Activated T-helper 1 cell treated with anti-CD3 and anti-CD28 coated beads, Interleukin-12 subunit alpha, Interleukin-12 subunit beta, Interleukin-2, Interleukin-4 antibody, amounts not matched to agents 30 ng/mL and 10 ng/mL and 1 ng/mL, durations not matched to agents 14 hours and 24 hours and 36 hours (primary cell): ENCODE measurements at regions not wholly inside any gene's neighbourhood (a gene's known extent, or its start where the extent isn't known, plus 50 kb on each side); places are given as distances from the start of the nearest gene placed in this dataset.

Experiments used
- DNase-seq: peaks from one replicate; pipeline ENCODE4 v3.0.0; 2021; ENCODE audit warnings: low spot score
- H3K27ac Mint-ChIP-seq: one replicate; pipeline ENCODE4 v1.8.0; 2021; ENCODE audit warnings: mild to moderate bottlenecking, mixed read lengths
- H3K27me3 Mint-ChIP-seq: one replicate; pipeline ENCODE4 v1.8.0; 2022; ENCODE audit warnings: mild to moderate bottlenecking, moderate library complexity, mixed read lengths; ENCODE audit not compliant: insufficient read depth
- H3K36me3 Mint-ChIP-seq: one replicate; pipeline ENCODE4 v1.8.0; 2021; ENCODE audit warnings: low read depth, mixed read lengths
- H3K4me1 Mint-ChIP-seq: one replicate; pipeline ENCODE4 v1.8.0; 2021; ENCODE audit warnings: low read depth, mixed read lengths
- H3K4me3 Mint-ChIP-seq: one replicate; pipeline ENCODE4 v1.8.0; 2021; ENCODE audit warnings: mild to moderate bottlenecking, moderate library complexity, mixed read lengths
- H3K9me3 Mint-ChIP-seq: one replicate; pipeline ENCODE4 v1.8.0; 2021; ENCODE audit warnings: mixed read lengths
- intact Hi-C: fragments of 100-400 bp; cut with micrococcal nuclease; formaldehyde crosslinking; loops from one replicate; pipeline ENCODE4 v1.15.1; 2024

DNA sequence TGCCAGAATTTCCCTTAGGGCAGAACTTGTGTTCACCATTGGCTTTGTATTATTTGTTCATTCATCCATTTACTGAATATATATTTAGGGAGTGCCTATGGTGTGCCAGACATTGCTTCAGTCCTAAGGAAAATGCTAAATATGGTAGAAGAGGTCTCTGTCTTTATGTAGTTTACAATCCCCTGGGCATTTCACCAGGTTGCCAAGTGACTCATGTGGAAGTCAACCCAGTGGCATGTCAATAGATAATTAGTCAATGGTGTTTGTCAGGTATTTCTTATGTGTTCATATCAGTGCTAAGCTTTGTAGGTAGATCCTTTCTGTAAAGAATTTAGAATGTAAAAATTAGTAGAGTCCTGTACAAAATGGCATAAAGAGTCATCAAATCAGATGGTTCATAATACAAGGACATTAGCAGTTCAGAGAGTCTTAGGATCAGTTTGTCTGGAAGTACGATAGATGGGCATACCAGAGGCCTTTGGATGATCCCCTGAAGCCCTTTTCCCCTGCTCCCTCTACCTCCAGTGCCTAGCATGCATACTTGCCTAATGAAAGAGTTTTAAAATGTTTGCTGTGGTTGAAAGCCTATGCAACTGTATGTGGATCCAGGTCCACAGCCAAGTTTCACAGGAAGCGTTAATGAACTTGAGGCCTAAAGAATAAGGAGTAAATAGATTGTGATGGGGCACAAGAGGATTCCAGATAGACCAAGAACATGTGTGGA is 58.5 kb upstream of the SESN3 start:
- Mint-ChIP-seq H3K36me3 (no peaks in the 10 kb centered on the region), H3K9me3 (no peaks in the 10 kb centered on the region), H3K4me1 (peaks cover under 1% of the 10 kb centered on the region), H3K27me3 (peaks cover 6% of the 10 kb centered on the region), H3K27ac (no peak overlapping the region), H3K4me3 (no peak overlapping the region)
- no peak for DNase-seq
- intact Hi-C loops: no loop called here

DNA sequence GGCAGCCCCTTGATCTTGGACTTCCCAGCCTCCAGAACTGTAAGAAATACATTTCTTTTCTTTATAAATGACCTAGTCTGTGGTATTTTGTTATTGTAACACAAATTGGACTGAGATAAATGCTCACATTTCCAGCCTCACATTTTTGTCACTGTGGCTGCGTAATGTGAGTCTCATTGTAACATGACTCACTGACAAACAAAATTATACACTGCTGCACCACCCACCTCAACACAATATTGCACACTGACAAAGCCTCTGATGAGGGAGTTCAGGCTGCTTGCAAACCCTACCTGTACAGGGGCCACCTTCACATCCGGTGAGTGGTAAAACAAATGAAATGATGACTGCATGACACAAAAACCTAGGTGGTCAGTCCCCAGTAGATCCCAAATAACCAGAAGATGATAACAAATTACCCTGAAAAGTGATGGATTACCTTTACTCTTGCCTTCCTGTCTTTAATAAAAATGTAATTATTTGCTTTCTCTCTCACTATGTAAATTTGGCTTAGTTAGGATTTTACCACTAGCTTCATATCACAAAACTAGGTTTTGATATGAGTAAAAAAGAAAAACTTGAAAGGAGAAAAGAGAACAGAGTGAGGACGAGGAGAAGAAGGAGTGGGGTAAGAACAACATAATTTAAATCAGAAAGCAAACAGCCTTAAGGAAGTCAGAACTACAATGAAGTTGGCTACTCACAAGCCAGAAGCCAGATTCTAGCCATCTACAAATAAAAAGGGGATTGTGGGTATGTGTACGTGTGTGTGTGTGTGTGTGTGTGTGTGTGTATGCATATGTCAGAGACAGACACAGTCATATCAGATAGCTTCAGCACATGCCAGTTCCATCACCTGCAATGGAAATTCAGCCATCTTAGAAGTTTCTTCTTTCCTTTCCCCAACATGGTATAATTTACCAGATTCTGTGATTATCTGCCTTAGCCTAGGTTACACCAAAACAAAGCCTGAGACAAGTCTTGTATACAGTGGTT is 53.4 kb upstream of the SESN3 start:
- peaks cover 7% of the 10 kb centered on the region for H3K4me1 Mint-ChIP-seq
- no peak overlapping the region for H3K27ac Mint-ChIP-seq
- DNase-seq: no peak
- H3K36me3 Mint-ChIP-seq: no peaks in the 10 kb centered on the region
- H3K9me3 Mint-ChIP-seq: no peaks in the 10 kb centered on the region
- peaks cover under 1% of the 10 kb centered on the region for H3K27me3 Mint-ChIP-seq
- no peak overlapping the region for H3K4me3 Mint-ChIP-seq
- intact Hi-C loops: no loop called here

DNA sequence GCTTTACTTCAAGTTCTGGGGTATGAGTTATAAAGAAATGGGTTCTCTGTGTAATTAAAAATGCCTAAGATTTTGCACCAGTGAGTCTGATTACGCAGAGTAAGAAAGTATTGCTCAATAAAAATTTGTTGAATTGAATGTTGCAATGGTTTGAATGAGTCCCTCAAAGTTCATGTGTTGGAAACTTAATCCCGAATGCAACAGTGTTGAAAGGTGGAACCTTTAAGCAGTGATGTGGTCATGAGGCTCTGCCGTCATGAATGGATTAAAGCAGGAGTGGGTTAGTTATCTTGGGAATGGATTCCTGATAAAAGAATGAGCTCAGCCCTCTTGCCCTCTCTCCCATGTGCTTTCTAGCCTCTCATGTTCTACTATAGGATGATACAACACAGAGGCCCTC is 52.6 kb upstream of the SESN3 start:
- intact Hi-C loops: no loop called here
- peaks cover 7% of the 10 kb centered on the region for H3K4me1 Mint-ChIP-seq
- H3K27ac Mint-ChIP-seq: no peak overlapping the region
- no peak overlapping the region for H3K4me3 Mint-ChIP-seq
- H3K9me3 Mint-ChIP-seq: no peaks in the 10 kb centered on the region
- DNase-seq: no peak
- no peaks in the 10 kb centered on the region for H3K27me3 Mint-ChIP-seq
- no peaks in the 10 kb centered on the region for H3K36me3 Mint-ChIP-seq

DNA sequence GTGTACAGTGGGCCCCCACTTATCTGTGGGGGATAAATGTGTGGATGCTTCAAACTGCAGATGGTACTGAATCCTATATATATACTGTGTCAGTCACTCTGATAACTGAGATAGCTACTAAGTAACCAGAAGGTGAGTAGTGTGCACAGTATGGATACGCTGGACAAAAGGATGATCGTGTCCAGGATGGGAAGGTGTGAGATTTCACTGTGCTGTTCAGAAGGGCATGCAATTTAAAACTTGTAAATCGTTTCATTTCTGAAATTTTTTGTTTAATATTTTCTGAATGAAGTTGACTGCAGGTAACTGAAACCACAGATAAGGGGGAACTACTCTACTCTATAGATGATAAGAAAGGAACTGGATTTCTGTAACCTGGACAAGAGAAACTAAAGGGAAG is 52.1 kb upstream of the SESN3 start:
- no peak overlapping the region for H3K27ac Mint-ChIP-seq
- H3K27me3 Mint-ChIP-seq: no peaks in the 10 kb centered on the region
- intact Hi-C loops: no loop called here
- no peaks in the 10 kb centered on the region for H3K36me3 Mint-ChIP-seq
- DNase-seq: no peak
- no peaks in the 10 kb centered on the region for H3K9me3 Mint-ChIP-seq
- no peak overlapping the region for H3K4me3 Mint-ChIP-seq
- peaks cover 7% of the 10 kb centered on the region for H3K4me1 Mint-ChIP-seq

DNA sequence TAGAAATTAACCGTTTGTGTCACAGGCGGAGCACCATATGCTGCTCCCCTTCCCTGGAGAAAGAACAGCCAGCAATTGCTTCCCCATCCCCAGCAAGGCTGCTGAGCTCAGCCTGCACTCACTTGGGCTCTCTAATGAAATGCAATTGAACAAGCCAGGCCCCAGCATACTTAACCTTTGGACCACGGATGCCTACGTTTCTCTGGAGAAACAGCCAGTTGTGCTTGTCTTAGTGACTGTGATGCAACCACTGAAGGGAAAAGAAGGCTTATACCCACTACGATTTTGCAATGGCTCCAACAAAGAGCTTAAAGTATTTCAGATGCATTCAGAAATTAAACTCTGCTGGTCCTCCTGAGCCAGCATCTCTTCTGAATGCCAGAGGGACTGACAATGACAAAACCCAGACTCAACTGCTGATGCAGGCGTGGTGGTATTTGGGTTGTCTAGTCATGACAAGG is 51.3 kb upstream of the SESN3 start:
- no peaks in the 10 kb centered on the region for H3K36me3 Mint-ChIP-seq

More for the DNA sequence above, 51.3 kb upstream of the SESN3 start:
- intact Hi-C loops: no loop called here
- Mint-ChIP-seq H3K9me3 (no peaks in the 10 kb centered on the region), H3K27ac (no peak overlapping the region), H3K4me3 (no peak overlapping the region), H3K4me1 (peaks cover 7% of the 10 kb centered on the region), H3K27me3 (no peaks in the 10 kb centered on the region)
- no peak for DNase-seq
